Progenitor cell of endocrine pancreas (in vitro differentiated cells): ENCODE measurements at regions not wholly inside any gene's neighbourhood (a gene's known extent, or its start where the extent isn't known, plus 50 kb on each side); places are given as distances from the start of the nearest gene placed in this dataset.

Experiments
- DNase-seq: peaks from one replicate; pipeline ENCODE4 v3.0.0; 2021; ENCODE audit warnings: low spot score; ENCODE audit not compliant: unreplicated experiment
- H3K27ac Mint-ChIP-seq: 2 replicates; pipeline ENCODE4 v1.8.0; 2021; ENCODE audit warnings: mild to moderate bottlenecking, moderate library complexity, mixed read lengths
- H3K27me3 Mint-ChIP-seq: 2 replicates; pipeline ENCODE4 v1.8.0; 2021; ENCODE audit warnings: mixed read lengths
- H3K36me3 Mint-ChIP-seq: 2 replicates; pipeline ENCODE4 v1.8.0; 2022; ENCODE audit warnings: mixed read lengths; ENCODE audit not compliant: insufficient read depth
- H3K4me1 Mint-ChIP-seq: 2 replicates; pipeline ENCODE4 v1.8.0; 2021; ENCODE audit warnings: low read depth, mixed read lengths
- H3K4me3 Mint-ChIP-seq: 2 replicates; pipeline ENCODE4 v1.8.0; 2021; ENCODE audit warnings: low read depth, mild to moderate bottlenecking, moderate library complexity, mixed read lengths
- H3K9me3 Mint-ChIP-seq: 2 replicates; pipeline ENCODE4 v1.8.0; 2021; ENCODE audit warnings: low read depth, mixed read lengths
- CTCF ChIP-seq: fragments of 200-600 bp; sonication (generic); IDR thresholded peaks from one replicate; pipeline ENCODE4 v1.5.0; 2021; ENCODE audit warnings: antibody characterized with exemption, mild to moderate bottlenecking; ENCODE audit not compliant: unreplicated experiment

GRCh38 chr14:84410344-84410743 lies 1119.6 kb upstream of the FLRT2 start:
- Mint-ChIP-seq H3K9me3 (peaks cover 20% of the 10 kb centered on the region), H3K36me3 (no peaks in the 10 kb centered on the region), H3K4me1 (no peaks in the 10 kb centered on the region), H3K4me3 (no peak overlapping the region), H3K27me3 (no peaks in the 10 kb centered on the region), H3K27ac (no peak overlapping the region)
- no peak for TF ChIP-seq CTCF
- no peak for DNase-seq

DNA sequence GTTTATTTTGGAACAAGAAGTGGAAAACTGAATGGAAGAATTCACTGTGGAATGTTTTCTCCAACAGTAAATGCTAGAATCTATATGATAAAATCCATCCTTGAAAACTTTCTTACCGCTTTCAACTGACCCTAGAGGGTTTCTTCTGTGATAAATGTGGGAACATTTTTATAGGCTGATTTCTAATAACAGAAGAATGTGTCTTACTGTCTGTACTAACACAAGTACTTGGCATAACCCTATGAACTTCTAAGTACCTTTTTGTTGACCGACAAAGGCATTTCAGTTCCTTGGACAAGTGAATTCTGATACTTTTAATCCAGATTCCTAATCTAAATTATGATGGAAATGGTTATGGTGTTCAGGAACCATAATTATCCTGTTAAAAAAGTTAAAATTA lies 1109.7 kb upstream of the FLRT2 start:
- Mint-ChIP-seq H3K4me3 (no peak overlapping the region), H3K9me3 (peaks cover 6% of the 10 kb centered on the region), H3K27me3 (no peaks in the 10 kb centered on the region), H3K27ac (no peak overlapping the region), H3K4me1 (peaks cover 9% of the 10 kb centered on the region), H3K36me3 (no peaks in the 10 kb centered on the region)
- TF ChIP-seq CTCF, result no peak
- no peak for DNase-seq

DNA sequence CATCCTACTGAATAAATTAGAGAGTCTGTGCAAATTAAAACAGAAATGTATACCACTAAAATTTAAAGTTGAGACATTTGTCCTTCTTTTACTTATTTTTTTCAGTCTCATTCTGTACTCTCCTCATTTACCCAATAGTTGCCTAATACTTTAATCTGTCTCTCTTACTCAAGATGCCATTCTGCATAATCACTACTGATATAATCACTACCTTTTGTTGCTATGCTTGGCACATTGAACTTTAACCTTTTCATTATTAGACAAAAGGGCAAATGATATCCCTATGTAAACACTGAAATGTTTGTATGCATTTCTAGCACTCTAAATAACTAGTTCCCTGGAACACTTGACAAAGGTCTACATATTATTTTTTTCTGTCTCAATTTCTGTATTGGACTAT lies 1108.3 kb upstream of the FLRT2 start:
- Mint-ChIP-seq H3K27me3 (no peaks in the 10 kb centered on the region), H3K9me3 (peaks cover 6% of the 10 kb centered on the region), H3K27ac (no peak overlapping the region), H3K4me1 (peaks cover 9% of the 10 kb centered on the region), H3K36me3 (no peaks in the 10 kb centered on the region), H3K4me3 (no peak overlapping the region)
- no peak for DNase-seq
- no peak for TF ChIP-seq CTCF

DNA sequence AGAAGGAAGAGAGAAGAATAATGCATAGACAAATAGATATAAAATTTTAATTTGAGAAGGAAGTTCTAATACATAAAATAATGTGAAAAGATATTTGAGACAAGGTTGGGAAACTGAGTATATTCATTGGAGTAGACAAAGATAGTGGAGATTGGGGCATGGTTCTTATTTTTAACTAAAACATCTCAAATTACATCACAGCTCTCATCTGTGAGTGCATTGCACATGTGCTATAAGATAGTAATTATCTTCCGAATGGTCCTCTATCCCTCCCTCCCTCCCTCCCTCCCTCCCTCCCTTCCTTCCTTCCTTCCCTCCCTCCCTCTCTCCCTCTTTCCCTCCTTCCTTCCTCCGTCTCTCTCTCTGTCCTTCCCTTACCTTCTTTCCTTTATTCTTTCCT lies 1104.0 kb upstream of the FLRT2 start:
- no peak for TF ChIP-seq CTCF
- no peaks in the 10 kb centered on the region for H3K27me3 Mint-ChIP-seq
- no peaks in the 10 kb centered on the region for H3K36me3 Mint-ChIP-seq
- no peak for DNase-seq
- no peak overlapping the region for H3K27ac Mint-ChIP-seq
- no peak overlapping the region for H3K4me3 Mint-ChIP-seq
- no peaks in the 10 kb centered on the region for H3K9me3 Mint-ChIP-seq
- H3K4me1 Mint-ChIP-seq, result peaks cover 6% of the 10 kb centered on the region

DNA sequence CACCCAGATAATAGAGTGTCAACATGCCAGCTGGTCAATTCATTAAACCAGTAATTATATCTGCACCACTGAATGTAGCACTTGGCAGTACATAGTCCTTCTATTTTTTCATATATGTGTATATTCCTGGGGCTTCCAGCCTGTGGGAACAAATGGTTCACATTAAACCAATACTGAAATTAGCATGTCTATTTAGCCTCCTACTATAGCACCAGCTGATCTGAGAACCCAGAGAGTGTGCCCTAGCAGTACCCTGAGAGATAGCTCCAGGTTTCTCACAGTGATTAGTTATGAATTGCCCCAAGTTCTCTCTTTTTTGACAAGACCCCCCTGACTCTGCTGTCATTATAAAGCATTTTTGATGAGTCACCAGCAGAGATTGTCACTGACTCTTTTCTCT lies 1097.3 kb upstream of the FLRT2 start:
- peaks cover 16% of the 10 kb centered on the region for H3K4me1 Mint-ChIP-seq
- H3K4me3 Mint-ChIP-seq, result no peak overlapping the region
- no peak for TF ChIP-seq CTCF
- no peak for DNase-seq
- H3K27me3 Mint-ChIP-seq, result no peaks in the 10 kb centered on the region
- H3K9me3 Mint-ChIP-seq, result no peaks in the 10 kb centered on the region
- no peak overlapping the region for H3K27ac Mint-ChIP-seq
- H3K36me3 Mint-ChIP-seq, result no peaks in the 10 kb centered on the region
